ENCODE measurements at regions not wholly inside any gene's neighbourhood (a gene's known extent, or its start where the extent isn't known, plus 50 kb on each side); places are given as distances from the start of the nearest gene placed in this dataset.

- no peak for TF ChIP-seq CTCF (IDR thresholded peaks at IDR 0.05; ENCODE audit: low read depth, low read length, missing input control)
- TF ChIP-seq, protein P1, sequence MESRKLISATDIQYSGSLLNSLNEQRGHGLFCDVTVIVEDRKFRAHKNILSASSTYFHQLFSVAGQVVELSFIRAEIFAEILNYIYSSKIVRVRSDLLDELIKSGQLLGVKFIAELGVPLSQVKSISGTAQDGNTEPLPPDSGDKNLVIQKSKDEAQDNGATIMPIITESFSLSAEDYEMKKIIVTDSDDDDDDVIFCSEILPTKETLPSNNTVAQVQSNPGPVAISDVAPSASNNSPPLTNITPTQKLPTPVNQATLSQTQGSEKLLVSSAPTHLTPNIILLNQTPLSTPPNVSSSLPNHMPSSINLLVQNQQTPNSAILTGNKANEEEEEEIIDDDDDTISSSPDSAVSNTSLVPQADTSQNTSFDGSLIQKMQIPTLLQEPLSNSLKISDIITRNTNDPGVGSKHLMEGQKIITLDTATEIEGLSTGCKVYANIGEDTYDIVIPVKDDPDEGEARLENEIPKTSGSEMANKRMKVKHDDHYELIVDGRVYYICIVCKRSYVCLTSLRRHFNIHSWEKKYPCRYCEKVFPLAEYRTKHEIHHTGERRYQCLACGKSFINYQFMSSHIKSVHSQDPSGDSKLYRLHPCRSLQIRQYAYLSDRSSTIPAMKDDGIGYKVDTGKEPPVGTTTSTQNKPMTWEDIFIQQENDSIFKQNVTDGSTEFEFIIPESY (IDR thresholded peaks at IDR 0.05) = no peak
- TF ChIP-seq RAD21 (IDR thresholded peaks at IDR 0.05) = no peak
Measured at GRCh38 chr9:21686738-21687137, 115.7 kb upstream of the MTAP start.

All from liver (tissue), 3 donors.